H1 (cell line): ENCODE measurements at regions not wholly inside any gene's neighbourhood (a gene's known extent, or its start where the extent isn't known, plus 50 kb on each side); places are given as distances from the start of the nearest gene placed in this dataset.

Source experiments
- CTCF ChIA-PET: fragments of 300-600 bp; sonication (Branson Sonifier 250); formaldehyde crosslinking; loops from one replicate; lab custom pipeline; 2021; ENCODE audit not compliant: partially characterized antibody; lab: Charles Lee
- POLR2A ChIA-PET: fragments of 300-600 bp; sonication (Branson Sonifier 250); formaldehyde crosslinking; loops from one replicate; lab custom pipeline; 2021; ENCODE audit warnings: inconsistent platforms; ENCODE audit not compliant: partially characterized antibody; lab: Charles Lee
- DNase-seq, 2 experiments: peaks; one replicate each; pipeline versions ENCODE4 v3.0.0 to v3.0.0-alpha.2; 2010 to 2022; ENCODE audit warnings: low spot score in 2 of 2, low read depth in 1 of 2, mixed read lengths in 1 of 2
- FAIRE-seq: peaks from 2 replicates; lab custom pipeline; 2011; peaks lifted over from hg19 to GRCh38; lab: Jason Lieb, UNC
- H2AFZ ChIP-seq: 2 replicates; pipeline ENCODE4 v1.8.1; 2012; ENCODE audit warnings: low read length, inconsistent platforms
- H2AK5ac ChIP-seq: 2 replicates; pipeline ENCODE4 v1.6.1; 2013; ENCODE audit warnings: low read depth, low read length
- H2BK120ac ChIP-seq: replicated peaks from 2 replicates; pipeline ENCODE3; 2013; ENCODE audit warnings: low read depth, low read length, inconsistent platforms
- H2BK12ac ChIP-seq: 2 replicates; pipeline ENCODE4 v1.6.1; 2013; ENCODE audit warnings: low read depth, low read length
- H2BK15ac ChIP-seq: 2 replicates; pipeline ENCODE4 v1.6.1; 2013; ENCODE audit warnings: low read length
- H2BK20ac ChIP-seq: 2 replicates; pipeline ENCODE4 v1.6.1; 2013; ENCODE audit warnings: low read length
- H2BK5ac ChIP-seq: 2 replicates; pipeline ENCODE4 v1.6.1; 2013; ENCODE audit warnings: low read depth, low read length
- H3K14ac ChIP-seq: 2 replicates; pipeline ENCODE4 v1.6.1; 2013; ENCODE audit warnings: inconsistent platforms; ENCODE audit not compliant: insufficient read length
- H3K18ac ChIP-seq: 2 replicates; pipeline ENCODE4 v1.6.1; 2013; ENCODE audit warnings: low read length; ENCODE audit errors: extremely low read depth
- H3K23ac ChIP-seq: 2 replicates; pipeline ENCODE4 v1.6.1; 2013; ENCODE audit warnings: inconsistent platforms; ENCODE audit not compliant: insufficient read length
- H3K23me2 ChIP-seq: 2 replicates; pipeline ENCODE4 v1.6.1; 2013; ENCODE audit warnings: low read depth, low read length
- H3K27ac ChIP-seq: 2 replicates; pipeline ENCODE4 v1.6.1; 2011; ENCODE audit warnings: low read depth, low read length, inconsistent platforms
- H3K27me3 ChIP-seq, 4 experiments: replicated peaks in 1 of 4; 1 replicate in 1 of 4; 2 replicates in 3 of 4; pipeline versions ENCODE4 v1.6.1 to v1.8.1; 2011 to 2013; ENCODE audit warnings: low read length in 3 of 4, mild to moderate bottlenecking in 3 of 4, inconsistent platforms in 2 of 4, mixed read lengths in 2 of 4, moderate library complexity in 1 of 4; ENCODE audit not compliant: control insufficient read depth in 3 of 4, insufficient read depth in 3 of 4; ENCODE audit errors: extremely low read depth in 1 of 4
- H3K36me3 ChIP-seq, 4 experiments: 2 replicates each; pipeline versions ENCODE4 v1.6.1 to v1.8.1; 2011 to 2013; ENCODE audit warnings: mild to moderate bottlenecking in 4 of 4, low read length in 3 of 4, moderate library complexity in 2 of 4, control low read depth in 1 of 4, inconsistent platforms in 1 of 4; ENCODE audit not compliant: insufficient read depth in 4 of 4, control insufficient read depth in 2 of 4
- H3K4ac ChIP-seq: replicated peaks from 2 replicates; pipeline ENCODE3; 2013; ENCODE audit warnings: low read length, low read depth, mixed read lengths, inconsistent platforms; ENCODE audit not compliant: insufficient read length
- H3K4me1 ChIP-seq, 4 experiments: replicated peaks in 1 of 4; 1 replicate in 1 of 4; 2 replicates in 3 of 4; pipeline versions ENCODE4 v1.6.1 to v1.8.1; 2011 to 2013; ENCODE audit warnings: low read length in 3 of 4, inconsistent platforms in 2 of 4, mixed read lengths in 1 of 4; ENCODE audit not compliant: insufficient read depth in 4 of 4, control insufficient read depth in 3 of 4
- H3K4me2 ChIP-seq, 2 experiments: 2 replicates each; pipeline versions ENCODE4 v1.6.1 to v1.8.1; 2011 to 2013; ENCODE audit warnings: low read depth in 2 of 2, low read length in 2 of 2, control low read depth in 1 of 2, inconsistent platforms in 1 of 2, mild to moderate bottlenecking in 1 of 2; ENCODE audit not compliant: insufficient read depth in 1 of 2
- H3K4me3 ChIP-seq, 4 experiments: fragments of 200-600, 300-600 bp in 1 of 4; sonication (generic), shearing (Covaris generic), sonication (Bioruptor Twin) in 1 of 4; 2 replicates each; pipeline versions ENCODE4 v1.5.1 to v1.8.1; 2011 to 2016; ENCODE audit warnings: low read length in 4 of 4, low read depth in 3 of 4, control low read depth in 2 of 4, inconsistent platforms in 2 of 4, mild to moderate bottlenecking in 2 of 4, mixed read lengths in 1 of 4, moderate library complexity in 1 of 4; ENCODE audit not compliant: insufficient read depth in 2 of 4; ENCODE audit errors: extremely low read depth in 1 of 4
- H3K56ac ChIP-seq: replicated peaks from 2 replicates; pipeline ENCODE3; 2013; ENCODE audit warnings: low read depth, mild to moderate bottlenecking, mixed read lengths, low read length, inconsistent platforms; ENCODE audit not compliant: insufficient read length
- H3K79me1 ChIP-seq: 2 replicates; pipeline ENCODE4 v1.6.1; 2013; ENCODE audit warnings: low read depth, low read length, control low read depth
- H3K79me2 ChIP-seq, 2 experiments: 2 replicates each; pipeline versions ENCODE4 v1.6.1 to v1.8.1; 2012 to 2013; ENCODE audit warnings: low read length in 2 of 2, mild to moderate bottlenecking in 2 of 2, inconsistent platforms in 1 of 2; ENCODE audit not compliant: insufficient read depth in 2 of 2, control insufficient read depth in 1 of 2
- H3K9ac ChIP-seq, 4 experiments: replicated peaks in 1 of 4; 1 replicate in 1 of 4; 2 replicates in 3 of 4; pipeline versions ENCODE4 v1.6.1 to v1.8.1; 2011 to 2013; ENCODE audit warnings: low read depth in 3 of 4, low read length in 3 of 4, control low read depth in 2 of 4, mild to moderate bottlenecking in 2 of 4, moderate library complexity in 2 of 4, inconsistent platforms in 1 of 4; ENCODE audit errors: extremely low read depth in 1 of 4
- H3K9me3 ChIP-seq, 2 experiments: 2 replicates each; pipeline versions ENCODE4 v1.6.1 to v1.8.1; 2012 to 2013; ENCODE audit warnings: mild to moderate bottlenecking in 2 of 2, moderate library complexity in 2 of 2, control low read depth in 1 of 2, inconsistent platforms in 1 of 2, low read depth in 1 of 2, low read length in 1 of 2, mixed read lengths in 1 of 2; ENCODE audit not compliant: insufficient read depth in 2 of 2
- H4K20me1 ChIP-seq, 2 experiments: replicated peaks in 1 of 2; 2 replicates each; pipeline versions ENCODE3 to v1.8.1; 2011 to 2013; ENCODE audit warnings: inconsistent platforms in 2 of 2, low read length in 2 of 2, mild to moderate bottlenecking in 1 of 2; ENCODE audit not compliant: insufficient read depth in 2 of 2, control insufficient read depth in 1 of 2
- H4K5ac ChIP-seq: 2 replicates; pipeline ENCODE4 v1.6.1; 2013; ENCODE audit warnings: low read length, low read depth, mixed read lengths, inconsistent platforms; ENCODE audit not compliant: insufficient read length
- H4K8ac ChIP-seq: 2 replicates; pipeline ENCODE4 v1.8.0; 2013; ENCODE audit warnings: mild to moderate bottlenecking, moderate library complexity, low read length, inconsistent platforms; ENCODE audit not compliant: insufficient read depth; ENCODE audit errors: extremely low read depth
- H4K91ac ChIP-seq: replicated peaks from 2 replicates; pipeline ENCODE3; 2013; ENCODE audit warnings: low read length, mixed read lengths, inconsistent platforms; ENCODE audit not compliant: insufficient read length
- RAD21 ChIP-seq, 2 experiments: IDR thresholded peaks in 1 of 2; conservative IDR thresholded peaks in 1 of 2; 2 replicates each; pipeline ENCODE4 v1.6.1; 2011; ENCODE audit warnings: low read depth in 2 of 2, low read length in 2 of 2, improper control_type of control experiment in 1 of 2, inconsistent platforms in 1 of 2, mild to moderate bottlenecking in 1 of 2, moderate library complexity in 1 of 2
- RBBP5 ChIP-seq: IDR thresholded peaks from 2 replicates; pipeline ENCODE4 v1.7.1; 2012; ENCODE audit warnings: low read depth, mild to moderate bottlenecking, inconsistent platforms, low read length, moderate library complexity, borderline replicate concordance
- SP1 ChIP-seq: IDR thresholded peaks from 2 replicates; pipeline ENCODE4 v1.6.1; 2011; ENCODE audit warnings: low read depth, low read length
- SP4 ChIP-seq: IDR thresholded peaks from 2 replicates; pipeline ENCODE4 v1.6.1; 2012; ENCODE audit warnings: low read length, inconsistent platforms
- WGBS, 2 experiments: shearing (Covaris generic) in 1 of 2; methylation state at CpG; one replicate each; pipeline versions ENCODE4 v1.1.6 to v1.1.7; 2013 to 2015; ENCODE audit warnings: low lambda C conversion rate in 2 of 2, mixed read lengths in 2 of 2, inconsistent platforms in 1 of 2, low coverage in 1 of 2, missing lambda C conversion rate in 1 of 2; ENCODE audit not compliant: insufficient replicate concordance in 2 of 2, insufficient coverage in 1 of 2, insufficient read length in 1 of 2; ENCODE audit errors: extremely low coverage in 1 of 2, missing lambda C conversion rate in 1 of 2; 5-methylcytosine and 5-hydroxymethylcytosine counted together

- no peaks in the 10 kb centered on the region for H3K9me3 ChIP-seq
- H2AFZ ChIP-seq = no peak overlapping the region
- H3K56ac ChIP-seq = no peak overlapping the region
- no peak overlapping the region for H3K4me2 ChIP-seq
- H4K91ac ChIP-seq = no peak overlapping the region
- no peak overlapping the region for H2BK5ac ChIP-seq
- no peak for FAIRE-seq
- no peak overlapping the region for H3K4ac ChIP-seq
- no peak overlapping the region for H2BK12ac ChIP-seq
- no peak overlapping the region for H3K18ac ChIP-seq
- no peak overlapping the region for H2BK120ac ChIP-seq
- no peaks in the 10 kb centered on the region for H3K4me1 ChIP-seq
- 84% methylated on average over 2 of the region's 2 CpGs; no CpG with 5 or more reads in 1 of the 2 experiments for WGBS, 2 experiments
- no peaks in the 10 kb centered on the region for H3K27me3 ChIP-seq
- H3K79me2 ChIP-seq = no peaks in the 10 kb centered on the region
- ChIA-PET CTCF (no interaction called here), POLR2A (no interaction called here)
- H4K8ac ChIP-seq = no peak overlapping the region
- H3K79me1 ChIP-seq = no peaks in the 10 kb centered on the region
- no peak overlapping the region for H3K23ac ChIP-seq
- no peaks in the 10 kb centered on the region for H4K20me1 ChIP-seq
- TF ChIP-seq RBBP5 (no peak), RAD21 (IDR thresholded peaks at IDR 0.05 in 1 of 2, conservative IDR thresholded peaks at IDR 0.05 in 1 of 2; ENCODE audit: low read depth in 2 of 2, low read length in 2 of 2) (no peak), SP4 (no peak), SP1 (no peak)
- TF ChIP-seq, all 59 proteins: peak for 0
- no peak overlapping the region for H2BK20ac ChIP-seq
- no peak overlapping the region for H4K5ac ChIP-seq
- H3K9ac ChIP-seq = no peak overlapping the region
- no peak for DNase-seq
- H3K36me3 ChIP-seq = no peaks in the 10 kb centered on the region
- no peak overlapping the region for H2AK5ac ChIP-seq
- H3K4me3 ChIP-seq = no peak overlapping the region
- H2BK15ac ChIP-seq = no peak overlapping the region
- H3K27ac ChIP-seq = no peak overlapping the region
- H3K14ac ChIP-seq = no peak overlapping the region
- H3K23me2 ChIP-seq = no peaks in the 10 kb centered on the region
Measured at GRCh38 chr1:194256010-194256409, 1069.6 kb upstream of the B3GALT2 start.
